Neural progenitor cell (in vitro differentiated cells): ENCODE measurements at regions not wholly inside any gene's neighbourhood (a gene's known extent, or its start where the extent isn't known, plus 50 kb on each side); places are given as distances from the start of the nearest gene placed in this dataset.

Experiments
- DNase-seq: peaks from one replicate; pipeline ENCODE4 v3.0.0-alpha.2; 2016; ENCODE audit warnings: low spot score
- H2AFZ ChIP-seq: fragments of 200-600 bp; sonication (generic); replicated peaks from 2 replicates; pipeline ENCODE4 v1.6.1; 2016; ENCODE audit warnings: antibody characterized with exemption
- H3F3A ChIP-seq: fragments of 200-600 bp; sonication (generic); 2 replicates; pipeline ENCODE4 v1.6.1; 2016; ENCODE audit warnings: antibody characterized with exemption, low read depth
- H3K27ac ChIP-seq: fragments of 200-600 bp; sonication (generic); 2 replicates; pipeline ENCODE4 v1.5.1; 2016; ENCODE audit warnings: mild to moderate bottlenecking
- H3K27me3 ChIP-seq: fragments of 200-600 bp; sonication (generic); 2 replicates; pipeline ENCODE4 v1.6.1; 2016; ENCODE audit warnings: mild to moderate bottlenecking, moderate library complexity
- H3K36me3 ChIP-seq: fragments of 200-600 bp; sonication (generic); 2 replicates; pipeline ENCODE4 v1.5.1; 2016
- H3K4me1 ChIP-seq: fragments of 200-600 bp; sonication (generic); 2 replicates; pipeline ENCODE4 v1.6.1; 2016; ENCODE audit warnings: mixed run types
- H3K4me2 ChIP-seq: fragments of 200-600 bp; sonication (generic); 2 replicates; pipeline ENCODE4 v1.6.1; 2016
- H3K4me3 ChIP-seq: fragments of 200-600 bp; sonication (generic); 2 replicates; pipeline ENCODE4 v1.5.1; 2016
- H3K79me2 ChIP-seq: fragments of 200-600 bp; sonication (generic); 2 replicates; pipeline ENCODE4 v1.6.1; 2016; ENCODE audit warnings: low read depth
- H3K9ac ChIP-seq: fragments of 200-600 bp; sonication (generic); 2 replicates; pipeline ENCODE4 v1.6.1; 2016
- H3K9me3 ChIP-seq: fragments of 200-600 bp; sonication (generic); 2 replicates; pipeline ENCODE4 v1.5.1; 2016; ENCODE audit warnings: low read depth
- H4K20me1 ChIP-seq: fragments of 200-600 bp; sonication (generic); 2 replicates; pipeline ENCODE4 v1.6.1; 2016; ENCODE audit warnings: low read depth
- H3K27ac Mint-ChIP-seq: 3 replicates; pipeline ENCODE4 v1.8.0; 2021; ENCODE audit warnings: mixed read lengths
- H3K27me3 Mint-ChIP-seq: 2 replicates; pipeline ENCODE4 v1.8.0; 2022; ENCODE audit warnings: low read depth, mild to moderate bottlenecking, inconsistent platforms, moderate library complexity, mixed read lengths; ENCODE audit not compliant: insufficient read depth
- H3K36me3 Mint-ChIP-seq: 3 replicates; pipeline ENCODE4 v1.8.0; 2021; ENCODE audit warnings: mixed read lengths
- H3K4me1 Mint-ChIP-seq: 3 replicates; pipeline ENCODE4 v1.8.0; 2021; ENCODE audit warnings: mixed read lengths
- H3K4me3 Mint-ChIP-seq: 3 replicates; pipeline ENCODE4 v1.8.0; 2021; ENCODE audit warnings: mild to moderate bottlenecking, moderate library complexity, mixed read lengths
- H3K9me3 Mint-ChIP-seq: 3 replicates; pipeline ENCODE4 v1.8.0; 2020; ENCODE audit warnings: mixed read lengths
- CTCF ChIP-seq: fragments of 200-600 bp; sonication (generic); IDR thresholded peaks from 2 replicates; pipeline ENCODE4 v1.5.1; 2017; ENCODE audit warnings: antibody characterized with exemption, mild to moderate bottlenecking
- EZH2 ChIP-seq: fragments of 200-600 bp; sonication (generic); IDR thresholded peaks from 2 replicates; pipeline ENCODE4 v1.6.1; 2017; ENCODE audit warnings: antibody characterized with exemption, mild to moderate bottlenecking, moderate library complexity
- EZH2phosphoT487 ChIP-seq: fragments of 200-600 bp; sonication (generic); IDR thresholded peaks from 2 replicates; pipeline ENCODE4 v1.6.1; 2017; ENCODE audit warnings: antibody characterized with exemption

- H3K27me3 Mint-ChIP-seq = peaks cover 6% of the 10 kb centered on the region
- H3K36me3 Mint-ChIP-seq = no peaks in the 10 kb centered on the region
- Histone ChIP-seq H3K4me1 (peaks cover 4% of the 10 kb centered on the region), H4K20me1 (no peaks in the 10 kb centered on the region), H3K9ac (no peak overlapping the region), H3K4me2 (no peak overlapping the region), H3K27ac (no peak overlapping the region), H3K27me3 (no peaks in the 10 kb centered on the region), H2AFZ (no peak overlapping the region), H3K4me3 (no peak overlapping the region), H3K79me2 (no peaks in the 10 kb centered on the region), H3K9me3 (no peaks in the 10 kb centered on the region), H3F3A (no peaks in the 10 kb centered on the region), H3K36me3 (no peaks in the 10 kb centered on the region)
- TF ChIP-seq EZH2 = no peak
- no peak for TF ChIP-seq CTCF
- TF ChIP-seq EZH2phosphoT487 = no peak
- H3K9me3 Mint-ChIP-seq = no peaks in the 10 kb centered on the region
- peaks cover 24% of the 10 kb centered on the region for H3K4me1 Mint-ChIP-seq
- H3K27ac Mint-ChIP-seq = no peak overlapping the region
- no peak for DNase-seq
- no peak overlapping the region for H3K4me3 Mint-ChIP-seq
Observed at GRCh38 chr2:67878743-67879142, 184.1 kb downstream of the C1D start.

- Histone ChIP-seq H3K9ac (no peak overlapping the region), H3K36me3 (no peaks in the 10 kb centered on the region), H3K79me2 (no peaks in the 10 kb centered on the region), H2AFZ (no peak overlapping the region), H3K9me3 (no peaks in the 10 kb centered on the region), H3K27me3 (no peaks in the 10 kb centered on the region), H3K4me2 (no peak overlapping the region), H3K4me1 (peaks cover 4% of the 10 kb centered on the region), H3K4me3 (no peak overlapping the region), H3F3A (no peaks in the 10 kb centered on the region), H4K20me1 (no peaks in the 10 kb centered on the region), H3K27ac (no peak overlapping the region)
- Mint-ChIP-seq H3K27ac (no peak overlapping the region), H3K27me3 (peaks cover 6% of the 10 kb centered on the region), H3K36me3 (no peaks in the 10 kb centered on the region), H3K4me3 (no peak overlapping the region), H3K9me3 (no peaks in the 10 kb centered on the region), H3K4me1 (peaks cover 24% of the 10 kb centered on the region)
- no peak for TF ChIP-seq EZH2
- no peak for TF ChIP-seq EZH2phosphoT487
- no peak for TF ChIP-seq CTCF
- DNase-seq = no peak
Observed at GRCh38 chr2:67879586-67880290, 183.1 kb downstream of the C1D start.

- Histone ChIP-seq H3K36me3 (no peaks in the 10 kb centered on the region), H3K9me3 (no peaks in the 10 kb centered on the region), H3K4me3 (no peak overlapping the region), H3K9ac (no peak overlapping the region), H3K27ac (no peak overlapping the region), H3F3A (no peaks in the 10 kb centered on the region), H4K20me1 (no peaks in the 10 kb centered on the region), H3K27me3 (no peaks in the 10 kb centered on the region), H3K4me2 (no peak overlapping the region), H2AFZ (no peak overlapping the region), H3K79me2 (no peaks in the 10 kb centered on the region), H3K4me1 (peaks cover 4% of the 10 kb centered on the region)
- Mint-ChIP-seq H3K9me3 (no peaks in the 10 kb centered on the region), H3K4me1 (peaks cover 24% of the 10 kb centered on the region), H3K27me3 (peaks cover 6% of the 10 kb centered on the region), H3K27ac (no peak overlapping the region), H3K4me3 (no peak overlapping the region), H3K36me3 (no peaks in the 10 kb centered on the region)
- TF ChIP-seq EZH2 (no peak), CTCF (no peak), EZH2phosphoT487 (no peak)
- peak; percentile 33 for DNase-seq
Observed at GRCh38 chr2:67880291-67880761, 182.5 kb downstream of the C1D start.
